H1 (cell line): ENCODE measurements at regions not wholly inside any gene's neighbourhood (a gene's known extent, or its start where the extent isn't known, plus 50 kb on each side); places are given as distances from the start of the nearest gene placed in this dataset.

Source experiments
- EP300 ChIP-seq, 2 experiments: IDR thresholded peaks; 1 replicate in 1 of 2; 2 replicates in 1 of 2; pipeline ENCODE4 v1.6.1; 2011 to 2012; ENCODE audit warnings: low read depth in 2 of 2, low read length in 2 of 2, mild to moderate bottlenecking in 2 of 2, borderline replicate concordance in 1 of 2, inconsistent platforms in 1 of 2, moderate library complexity in 1 of 2
- KDM5A ChIP-seq: fragments of 200-600 bp; IDR thresholded peaks from 2 replicates; pipeline ENCODE4 v1.7.1; 2012; ENCODE audit warnings: mild to moderate bottlenecking, low read length, inconsistent platforms, mixed read lengths
- POLR2A ChIP-seq, 2 experiments: IDR thresholded peaks; 1 replicate in 1 of 2; 2 replicates in 1 of 2; pipeline ENCODE4 v1.6.1; 2011; ENCODE audit warnings: low read depth in 2 of 2, low read length in 2 of 2, mild to moderate bottlenecking in 2 of 2; ENCODE audit errors: control extremely low read depth in 1 of 2
- TBP ChIP-seq: IDR thresholded peaks from 2 replicates; pipeline ENCODE4 v1.6.1; 2011; ENCODE audit warnings: low read depth, low read length, improper control_type of control experiment
- TF ChIP-seq, protein P1 (sequence below), 3 experiments: IDR thresholded peaks; 1 replicate in 2 of 3; 2 replicates in 1 of 3; pipeline versions ENCODE4 v1.5.1 to v1.6.1; 2011; ENCODE audit warnings: low read length in 3 of 3, mild to moderate bottlenecking in 3 of 3, inconsistent platforms in 2 of 3, low read depth in 1 of 3, moderate library complexity in 1 of 3; ENCODE audit not compliant: insufficient read depth in 1 of 3; ENCODE audit errors: control extremely low read depth in 1 of 3

DNA sequence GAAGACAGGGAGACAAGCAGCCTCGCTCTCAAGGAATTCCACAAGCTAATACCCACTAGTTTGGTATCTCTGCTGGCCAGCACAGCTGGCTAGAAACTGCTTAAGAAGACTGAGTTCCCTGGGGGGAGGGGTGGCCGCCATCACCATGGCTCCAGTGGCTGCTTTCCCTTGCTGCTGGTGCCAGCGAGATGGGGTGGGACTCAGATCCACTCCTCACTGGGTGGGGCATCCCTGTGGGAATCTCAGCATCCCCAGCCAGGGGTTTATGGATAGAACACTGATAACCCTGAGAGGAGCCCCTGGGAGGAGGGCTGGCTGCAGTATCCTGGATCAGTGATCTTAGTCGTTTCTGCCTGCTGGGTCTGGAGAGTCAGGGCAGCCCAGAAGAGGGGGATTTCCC is 170.6 kb upstream of the MDGA2 start:
- TF ChIP-seq KDM5A (no peak), EP300 (IDR thresholded peaks at IDR 0.05; ENCODE audit: borderline replicate concordance in 1 of 2, low read depth in 2 of 2, low read length in 2 of 2) (no peak), TBP (no peak), POLR2A (IDR thresholded peaks at IDR 0.05; ENCODE audit: control extremely low read depth in 1 of 2, low read depth in 2 of 2, low read length in 2 of 2) (no peak)
- TF ChIP-seq, protein P1, sequence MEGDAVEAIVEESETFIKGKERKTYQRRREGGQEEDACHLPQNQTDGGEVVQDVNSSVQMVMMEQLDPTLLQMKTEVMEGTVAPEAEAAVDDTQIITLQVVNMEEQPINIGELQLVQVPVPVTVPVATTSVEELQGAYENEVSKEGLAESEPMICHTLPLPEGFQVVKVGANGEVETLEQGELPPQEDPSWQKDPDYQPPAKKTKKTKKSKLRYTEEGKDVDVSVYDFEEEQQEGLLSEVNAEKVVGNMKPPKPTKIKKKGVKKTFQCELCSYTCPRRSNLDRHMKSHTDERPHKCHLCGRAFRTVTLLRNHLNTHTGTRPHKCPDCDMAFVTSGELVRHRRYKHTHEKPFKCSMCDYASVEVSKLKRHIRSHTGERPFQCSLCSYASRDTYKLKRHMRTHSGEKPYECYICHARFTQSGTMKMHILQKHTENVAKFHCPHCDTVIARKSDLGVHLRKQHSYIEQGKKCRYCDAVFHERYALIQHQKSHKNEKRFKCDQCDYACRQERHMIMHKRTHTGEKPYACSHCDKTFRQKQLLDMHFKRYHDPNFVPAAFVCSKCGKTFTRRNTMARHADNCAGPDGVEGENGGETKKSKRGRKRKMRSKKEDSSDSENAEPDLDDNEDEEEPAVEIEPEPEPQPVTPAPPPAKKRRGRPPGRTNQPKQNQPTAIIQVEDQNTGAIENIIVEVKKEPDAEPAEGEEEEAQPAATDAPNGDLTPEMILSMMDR (IDR thresholded peaks at IDR 0.05; ENCODE audit: control extremely low read depth in 1 of 3, insufficient read depth in 1 of 3, low read depth in 1 of 3, low read length in 3 of 3) = no peak
